GM23338 (cell line): ENCODE measurements at regions not wholly inside any gene's neighbourhood (a gene's known extent, or its start where the extent isn't known, plus 50 kb on each side); places are given as distances from the start of the nearest gene placed in this dataset.

Experiments used
- ATAC-seq: fragments of 200-7000 bp; cut with Tn5 transposase; 3 replicates; pipeline ENCODE4 v1.9.1; 2020
- DNase-seq: peaks from one replicate; pipeline ENCODE4 v3.0.0-alpha.2; 2015; ENCODE audit warnings: low spot score
- H2AFZ ChIP-seq: fragments of 200-600 bp; sonication (generic); 2 replicates; pipeline ENCODE4 v1.8.0; 2016; ENCODE audit warnings: antibody characterized with exemption, mild to moderate bottlenecking, moderate library complexity
- H3F3A ChIP-seq: fragments of 200-600 bp; sonication (generic); replicated peaks from 2 replicates; pipeline ENCODE4 v1.8.0; 2017; ENCODE audit warnings: antibody characterized with exemption, mixed run types, low read depth
- H3K27ac ChIP-seq: fragments of 200-600 bp; sonication (generic); 2 replicates; pipeline ENCODE4 v1.6.1; 2016; ENCODE audit warnings: low read depth
- H3K27me3 ChIP-seq: fragments of 200-600 bp; sonication (generic); 2 replicates; pipeline ENCODE4 v1.8.0; 2016; ENCODE audit warnings: mild to moderate bottlenecking, mixed run types, moderate library complexity; ENCODE audit not compliant: insufficient read depth
- H3K36me3 ChIP-seq: fragments of 200-600 bp; sonication (generic); 2 replicates; pipeline ENCODE4 v1.8.0; 2016; ENCODE audit warnings: mild to moderate bottlenecking; ENCODE audit not compliant: insufficient read depth
- H3K4me1 ChIP-seq: fragments of 200-600 bp; sonication (generic); 2 replicates; pipeline ENCODE4 v1.8.0; 2016; ENCODE audit warnings: mild to moderate bottlenecking, moderate library complexity; ENCODE audit not compliant: insufficient read depth
- H3K4me2 ChIP-seq: fragments of 200-600 bp; sonication (generic); 2 replicates; pipeline ENCODE4 v1.7.1; 2017; ENCODE audit warnings: mixed run types
- H3K4me3 ChIP-seq: fragments of 200-600 bp; sonication (generic); 2 replicates; pipeline ENCODE4 v1.6.1; 2016; ENCODE audit warnings: mixed run types
- H3K79me2 ChIP-seq: fragments of 200-600 bp; sonication (generic); replicated peaks from 2 replicates; pipeline ENCODE4 v1.8.0; 2017; ENCODE audit warnings: mild to moderate bottlenecking; ENCODE audit not compliant: insufficient read depth
- H3K9me2 ChIP-seq: fragments of 200-600 bp; sonication (generic); 2 replicates; pipeline ENCODE4 v1.8.0; 2017; ENCODE audit not compliant: insufficient read depth
- H4K20me1 ChIP-seq: fragments of 200-600 bp; sonication (generic); replicated peaks from 2 replicates; pipeline ENCODE4 v1.8.0; 2017; ENCODE audit warnings: mild to moderate bottlenecking; ENCODE audit not compliant: insufficient read depth
- H3K27ac Mint-ChIP-seq: 2 replicates; pipeline ENCODE4 v1.8.0; 2020; ENCODE audit warnings: inconsistent platforms, mild to moderate bottlenecking, moderate library complexity, mixed read lengths
- H3K27me3 Mint-ChIP-seq: 3 replicates; pipeline ENCODE4 v1.8.0; 2022; ENCODE audit warnings: low read depth, mild to moderate bottlenecking, moderate library complexity, mixed read lengths, inconsistent platforms; ENCODE audit not compliant: insufficient read depth, poor library complexity
- H3K36me3 Mint-ChIP-seq: 3 replicates; pipeline ENCODE4 v1.8.0; 2021; ENCODE audit warnings: low read depth, mild to moderate bottlenecking, inconsistent platforms, moderate library complexity, mixed read lengths
- H3K4me1 Mint-ChIP-seq: 3 replicates; pipeline ENCODE4 v1.8.0; 2020; ENCODE audit warnings: mild to moderate bottlenecking, inconsistent platforms, mixed read lengths
- H3K4me3 Mint-ChIP-seq: 3 replicates; pipeline ENCODE4 v1.8.0; 2021; ENCODE audit warnings: moderate library complexity, mild to moderate bottlenecking, inconsistent platforms, mixed read lengths
- H3K9me3 Mint-ChIP-seq: 3 replicates; pipeline ENCODE4 v1.8.0; 2020; ENCODE audit warnings: moderate library complexity, mild to moderate bottlenecking, inconsistent platforms, mixed read lengths
- CREB1 ChIP-seq: fragments of 250-450 bp; sonication (Bioruptor Pico); IDR thresholded peaks from 2 replicates; pipeline ENCODE4 v1.5.0; 2020; ENCODE audit warnings: low read depth, mild to moderate bottlenecking, moderate library complexity
- CTCF ChIP-seq, 2 experiments: fragments of 200-600 bp in 1 of 2; sonication (generic) in 1 of 2; conservative IDR thresholded peaks; 2 replicates each; pipeline versions ENCODE4 v1.5.1 to v1.6.1; 2016 to 2017; ENCODE audit warnings: antibody characterized with exemption in 2 of 2, low read depth in 2 of 2, mild to moderate bottlenecking in 2 of 2, moderate library complexity in 1 of 2
- JUNB ChIP-seq: IDR thresholded peaks from one replicate; pipeline ENCODE4 v1.6.1; 2016; ENCODE audit warnings: antibody characterized with exemption; ENCODE audit not compliant: unreplicated experiment
- NANOG ChIP-seq: IDR thresholded peaks from 2 replicates; pipeline ENCODE4 v1.6.1; 2016; ENCODE audit warnings: antibody characterized with exemption, borderline replicate concordance
- POLR2AphosphoS5 ChIP-seq: IDR thresholded peaks from 2 replicates; pipeline ENCODE4 v1.6.1; 2016; ENCODE audit warnings: antibody characterized with exemption, low read depth
- REST ChIP-seq: IDR thresholded peaks from one replicate; pipeline ENCODE4 v1.6.1; 2018; ENCODE audit warnings: antibody characterized with exemption; ENCODE audit not compliant: unreplicated experiment
- ZNF331 ChIP-seq: fragments of 250-450 bp; sonication (Bioruptor Pico); IDR thresholded peaks from 2 replicates; pipeline ENCODE4 v1.5.0; 2020; ENCODE audit warnings: low read depth, mild to moderate bottlenecking, moderate library complexity

- Mint-ChIP-seq H3K9me3 (no peaks in the 10 kb centered on the region; the same call in 2 of the 3 replicates), H3K4me1 (no peaks in the 10 kb centered on the region), H3K36me3 (no peaks in the 10 kb centered on the region), H3K27ac (no peak overlapping the region), H3K4me3 (no peak overlapping the region), H3K27me3 (no peaks in the 10 kb centered on the region)
- no peak overlapping the region for H3K4me2 ChIP-seq
- no peaks in the 10 kb centered on the region for H3K36me3 ChIP-seq
- DNase-seq (no peak), ATAC-seq (no peak)
- no peak for TF ChIP-seq CTCF (conservative IDR thresholded peaks at IDR 0.05; ENCODE audit: low read depth in 2 of 2)
- no peak for TF ChIP-seq JUNB
- no peak for TF ChIP-seq REST
- H3F3A ChIP-seq, result no peaks in the 10 kb centered on the region
- H3K9me2 ChIP-seq, result no peaks in the 10 kb centered on the region
- no peak overlapping the region for H3K4me3 ChIP-seq
- H3K27me3 ChIP-seq, result no peaks in the 10 kb centered on the region
- H3K27ac ChIP-seq, result no peak overlapping the region
- H3K4me1 ChIP-seq, result no peaks in the 10 kb centered on the region
- H3K79me2 ChIP-seq, result no peaks in the 10 kb centered on the region
- H2AFZ ChIP-seq, result no peak overlapping the region
- no peaks in the 10 kb centered on the region for H4K20me1 ChIP-seq
Observed at GRCh38 chr1:98305362-98305761, 356.2 kb upstream of the SNX7 start.

GRCh38 chr1:98304888-98305287 is 356.6 kb upstream of the SNX7 start:
- Histone ChIP-seq H3K79me2 (no peaks in the 10 kb centered on the region), H3K36me3 (no peaks in the 10 kb centered on the region), H3K4me3 (no peak overlapping the region), H4K20me1 (no peaks in the 10 kb centered on the region), H3K27me3 (no peaks in the 10 kb centered on the region), H3K4me2 (no peak overlapping the region), H3K4me1 (no peaks in the 10 kb centered on the region), H3K9me2 (no peaks in the 10 kb centered on the region), H2AFZ (no peak overlapping the region), H3F3A (no peaks in the 10 kb centered on the region), H3K27ac (no peak overlapping the region)
- H3K36me3 Mint-ChIP-seq, result no peaks in the 10 kb centered on the region
- no peak overlapping the region for H3K4me3 Mint-ChIP-seq
- H3K27me3 Mint-ChIP-seq, result no peaks in the 10 kb centered on the region
- no peak overlapping the region for H3K27ac Mint-ChIP-seq
- ATAC-seq (no peak), DNase-seq (no peak)
- H3K9me3 Mint-ChIP-seq, result no peaks in the 10 kb centered on the region; the same call in 2 of the 3 replicates
- no peaks in the 10 kb centered on the region for H3K4me1 Mint-ChIP-seq
- no peak for TF ChIP-seq REST
- TF ChIP-seq NANOG, result no peak
- TF ChIP-seq CREB1 (CRISPR knock-in tag), result no peak
- TF ChIP-seq JUNB, result no peak
- TF ChIP-seq POLR2AphosphoS5, result no peak
- TF ChIP-seq ZNF331 (CRISPR knock-in tag), result no peak
